ENCODE measurements at regions not wholly inside any gene's neighbourhood (a gene's known extent, or its start where the extent isn't known, plus 50 kb on each side); places are given as distances from the start of the nearest gene placed in this dataset.

GRCh38 chr1:67958472-67958871, 92.0 kb downstream of the DIRAS3 start:
- Mint-ChIP-seq H3K27ac (no peak overlapping the region), H3K36me3 (no peaks in the 10 kb centered on the region), H3K4me3 (no peak overlapping the region), H3K9me3 (peaks cover 2% of the 10 kb centered on the region), H3K27me3 (no peaks in the 10 kb centered on the region), H3K4me1 (no peaks in the 10 kb centered on the region)
- no peak for DNase-seq
- CTCF ChIA-PET: interaction anchor here (0.6 kb wide), 1 partner anchor 1708 kb away, joined by 3 read pairs; no protein-coding TSS in a partner anchor

- no peak overlapping the region for H3K4me3 Mint-ChIP-seq
- H3K27ac Mint-ChIP-seq: no peak overlapping the region
- H3K4me1 Mint-ChIP-seq: no peaks in the 10 kb centered on the region
- H3K9me3 Mint-ChIP-seq: no peaks in the 10 kb centered on the region
- DNase-seq: no peak
- no peaks in the 10 kb centered on the region for H3K36me3 Mint-ChIP-seq
- H3K27me3 Mint-ChIP-seq: no peaks in the 10 kb centered on the region
- CTCF ChIA-PET: no interaction called here
These were observed 93.4 kb downstream of the DIRAS3 start for GRCh38 chr1:67957066-67957465.

GRCh38 chr1:67956116-67956515, 94.3 kb downstream of the DIRAS3 start:
- no peak overlapping the region for H3K27ac Mint-ChIP-seq
- no peaks in the 10 kb centered on the region for H3K27me3 Mint-ChIP-seq
- no peak overlapping the region for H3K4me3 Mint-ChIP-seq
- H3K9me3 Mint-ChIP-seq: no peaks in the 10 kb centered on the region
- no peaks in the 10 kb centered on the region for H3K4me1 Mint-ChIP-seq
- no peaks in the 10 kb centered on the region for H3K36me3 Mint-ChIP-seq
- CTCF ChIA-PET: no interaction called here
- DNase-seq: no peak

- Mint-ChIP-seq H3K4me3 (no peak overlapping the region), H3K9me3 (no peaks in the 10 kb centered on the region), H3K27ac (no peak overlapping the region), H3K27me3 (no peaks in the 10 kb centered on the region), H3K36me3 (no peaks in the 10 kb centered on the region), H3K4me1 (no peaks in the 10 kb centered on the region)
- DNase-seq: no peak
- CTCF ChIA-PET: no interaction called here
These were observed 94.8 kb downstream of the DIRAS3 start for GRCh38 chr1:67955591-67955990.

- Mint-ChIP-seq H3K27me3 (no peaks in the 10 kb centered on the region), H3K9me3 (no peaks in the 10 kb centered on the region), H3K4me1 (no peaks in the 10 kb centered on the region), H3K27ac (no peak overlapping the region), H3K36me3 (no peaks in the 10 kb centered on the region), H3K4me3 (no peak overlapping the region)
- CTCF ChIA-PET: no interaction called here
- DNase-seq: no peak
These were observed 97.1 kb downstream of the DIRAS3 start for GRCh38 chr1:67953301-67953700.

GRCh38 chr1:67952071-67952470, 98.4 kb downstream of the DIRAS3 start:
- no peaks in the 10 kb centered on the region for H3K4me1 Mint-ChIP-seq
- H3K36me3 Mint-ChIP-seq: no peaks in the 10 kb centered on the region
- H3K27ac Mint-ChIP-seq: no peak overlapping the region
- no peaks in the 10 kb centered on the region for H3K9me3 Mint-ChIP-seq
- DNase-seq: no peak
- no peaks in the 10 kb centered on the region for H3K27me3 Mint-ChIP-seq
- CTCF ChIA-PET: no interaction called here
- no peak overlapping the region for H3K4me3 Mint-ChIP-seq

GRCh38 chr1:67951014-67951413, 99.4 kb downstream of the DIRAS3 start:
- Mint-ChIP-seq H3K36me3 (no peaks in the 10 kb centered on the region), H3K4me1 (no peaks in the 10 kb centered on the region), H3K27ac (no peak overlapping the region), H3K9me3 (no peaks in the 10 kb centered on the region), H3K4me3 (no peak overlapping the region), H3K27me3 (no peaks in the 10 kb centered on the region)
- CTCF ChIA-PET: no interaction called here
- DNase-seq: no peak

- CTCF ChIA-PET: no interaction called here
- DNase-seq: no peak
These were observed 102.0 kb downstream of the DIRAS3 start for GRCh38 chr1:67948151-67949080.

GRCh38 chr1:67947114-67947513, 103.3 kb downstream of the DIRAS3 start:
- Mint-ChIP-seq H3K4me3 (no peak overlapping the region), H3K36me3 (no peaks in the 10 kb centered on the region), H3K27ac (no peak overlapping the region), H3K4me1 (no peaks in the 10 kb centered on the region), H3K27me3 (no peaks in the 10 kb centered on the region), H3K9me3 (no peaks in the 10 kb centered on the region)
- DNase-seq: no peak
- CTCF ChIA-PET: no interaction called here

More at GRCh38 chr1:67948151-67949080, 102.0 kb downstream of the DIRAS3 start:
- Mint-ChIP-seq H3K27ac (no peak overlapping the region), H3K27me3 (no peaks in the 10 kb centered on the region), H3K4me1 (no peaks in the 10 kb centered on the region), H3K4me3 (no peak overlapping the region), H3K9me3 (no peaks in the 10 kb centered on the region), H3K36me3 (no peaks in the 10 kb centered on the region)

- Mint-ChIP-seq H3K9me3 (no peaks in the 10 kb centered on the region), H3K4me1 (no peaks in the 10 kb centered on the region), H3K27me3 (no peaks in the 10 kb centered on the region), H3K27ac (no peak overlapping the region), H3K4me3 (no peak overlapping the region), H3K36me3 (no peaks in the 10 kb centered on the region)
- CTCF ChIA-PET: no interaction called here
- DNase-seq: no peak
These were observed 104.6 kb downstream of the DIRAS3 start for GRCh38 chr1:67945733-67946374.

GRCh38 chr1:67942274-67942673, 108.2 kb downstream of the DIRAS3 start:
- CTCF ChIA-PET: no interaction called here
- no peaks in the 10 kb centered on the region for H3K27me3 Mint-ChIP-seq
- DNase-seq: no peak

GRCh38 chr1:67941746-67942145, 108.5 kb upstream of the GNG12 start:
- Mint-ChIP-seq H3K36me3 (no peaks in the 10 kb centered on the region), H3K4me3 (no peak overlapping the region), H3K27me3 (peaks cover 4% of the 10 kb centered on the region), H3K9me3 (no peaks in the 10 kb centered on the region), H3K27ac (no peak overlapping the region), H3K4me1 (no peaks in the 10 kb centered on the region)
- CTCF ChIA-PET: no interaction called here
- no peak for DNase-seq

More at GRCh38 chr1:67942274-67942673, 108.2 kb downstream of the DIRAS3 start:
- no peaks in the 10 kb centered on the region for H3K36me3 Mint-ChIP-seq
- no peak overlapping the region for H3K4me3 Mint-ChIP-seq
- no peaks in the 10 kb centered on the region for H3K9me3 Mint-ChIP-seq
- no peaks in the 10 kb centered on the region for H3K4me1 Mint-ChIP-seq
- no peak overlapping the region for H3K27ac Mint-ChIP-seq

GRCh38 chr1:67941155-67941554, 107.9 kb upstream of the GNG12 start:
- Mint-ChIP-seq H3K27me3 (peaks cover 4% of the 10 kb centered on the region), H3K4me3 (no peak overlapping the region), H3K36me3 (no peaks in the 10 kb centered on the region), H3K9me3 (no peaks in the 10 kb centered on the region), H3K4me1 (no peaks in the 10 kb centered on the region), H3K27ac (no peak overlapping the region)
- CTCF ChIA-PET: no interaction called here
- DNase-seq: no peak

- Mint-ChIP-seq H3K4me1 (no peaks in the 10 kb centered on the region), H3K27ac (no peak overlapping the region), H3K4me3 (no peak overlapping the region), H3K27me3 (peaks cover 4% of the 10 kb centered on the region), H3K36me3 (no peaks in the 10 kb centered on the region), H3K9me3 (no peaks in the 10 kb centered on the region)
- CTCF ChIA-PET: no interaction called here
- DNase-seq: no peak
These were observed 106.7 kb upstream of the GNG12 start for GRCh38 chr1:67939942-67940341.

GRCh38 chr1:67939186-67939743, 106.0 kb upstream of the GNG12 start:
- Mint-ChIP-seq H3K27me3 (peaks cover 4% of the 10 kb centered on the region), H3K36me3 (no peaks in the 10 kb centered on the region), H3K4me3 (no peak overlapping the region), H3K9me3 (no peaks in the 10 kb centered on the region), H3K27ac (no peak overlapping the region), H3K4me1 (no peaks in the 10 kb centered on the region)
- CTCF ChIA-PET: no interaction called here
- no peak for DNase-seq
